Cerebellar cortex (tissue), 1 donor: ENCODE measurements at regions not wholly inside any gene's neighbourhood (a gene's known extent, or its start where the extent isn't known, plus 50 kb on each side); places are given as distances from the start of the nearest gene placed in this dataset.

Experiments used
- DNase-seq: peaks from one replicate; pipeline ENCODE4 v3.0.0-alpha.2; 2015; ENCODE audit warnings: low spot score

GRCh38 chr1:232891656-232892317, 58.6 kb upstream of the NTPCR start:
- DNase-seq: no peak

GRCh38 chr1:232893481-232894313, 56.7 kb upstream of the NTPCR start:
- no peak for DNase-seq

- DNase-seq: no peak
Observed at GRCh38 chr1:232894436-232894835, 56.0 kb upstream of the NTPCR start.

- DNase-seq: no peak
Observed at GRCh38 chr1:232897949-232898465, 52.4 kb upstream of the NTPCR start.

- DNase-seq: no peak
Observed at GRCh38 chr1:232899268-232899667, 51.1 kb upstream of the NTPCR start.

- DNase-seq: no peak
Observed at GRCh38 chr1:232899839-232900238, 50.6 kb upstream of the NTPCR start.
